Brain microvascular endothelial cell (primary cell): ENCODE measurements at regions not wholly inside any gene's neighbourhood (a gene's known extent, or its start where the extent isn't known, plus 50 kb on each side); places are given as distances from the start of the nearest gene placed in this dataset.
"Not testable (repeated sequence)": the region's sequence is repeated elsewhere in the genome, so short reads cannot be mapped to it uniquely, and the experiment has no call there.

ENCODE experiments used
- DNase-seq: peaks from one replicate; pipeline ENCODE4 v3.0.0-alpha.2; 2020
- H3K27ac ChIP-seq: fragments of 250-450 bp; sonication (Bioruptor Pico); 2 replicates; pipeline ENCODE4 v1.5.1; 2020; ENCODE audit warnings: mild to moderate bottlenecking, moderate library complexity
- H3K27me3 ChIP-seq: fragments of 250-450 bp; sonication (Bioruptor Pico); replicated peaks from 2 replicates; pipeline ENCODE4 v1.5.1; 2020; ENCODE audit warnings: mild to moderate bottlenecking
- H3K36me3 ChIP-seq: fragments of 250-450 bp; sonication (Bioruptor Pico); replicated peaks from 2 replicates; pipeline ENCODE4 v1.5.1; 2020; ENCODE audit warnings: mild to moderate bottlenecking
- H3K4me3 ChIP-seq: 2 replicates; pipeline ENCODE4 v1.5.1; 2011; ENCODE audit warnings: low read depth, mild to moderate bottlenecking, control low read depth, low read length, moderate library complexity
- in situ Hi-C: cut with HindIII; loops from 2 replicates; pipeline ENCODE4 v1.10.0; 2017; ENCODE audit warnings: low sequenced_read_pairs, low pct_ligation_motif_present

GRCh38 chr1:120565396-120565795, 150.6 kb downstream of the NBPF8 start:
- in situ Hi-C loops, H3K36me3 ChIP-seq, H3K27ac ChIP-seq, H3K27me3 ChIP-seq, DNase-seq, H3K4me3 ChIP-seq: not testable (repeated sequence)

GRCh38 chr1:120567620-120568019, 152.8 kb downstream of the NBPF8 start:
- H3K27ac ChIP-seq, in situ Hi-C loops, H3K27me3 ChIP-seq, H3K4me3 ChIP-seq, H3K36me3 ChIP-seq, DNase-seq: not testable (repeated sequence)

- H3K27me3 ChIP-seq, in situ Hi-C loops, H3K36me3 ChIP-seq, DNase-seq, H3K27ac ChIP-seq, H3K4me3 ChIP-seq: not testable (repeated sequence)
Measured at GRCh38 chr1:120575201-120575600, 148.5 kb upstream of the NBPF26 start.

GRCh38 chr1:120582135-120582534, 141.6 kb upstream of the NBPF26 start:
- DNase-seq, H3K27ac ChIP-seq: not testable (repeated sequence)

GRCh38 chr1:120586053-120586452, 137.7 kb upstream of the NBPF26 start:
- H3K36me3 ChIP-seq, in situ Hi-C loops, DNase-seq: not testable (repeated sequence)

More at GRCh38 chr1:120582135-120582534, 141.6 kb upstream of the NBPF26 start:
- H3K4me3 ChIP-seq, H3K27me3 ChIP-seq, H3K36me3 ChIP-seq, in situ Hi-C loops: not testable (repeated sequence)

GRCh38 chr1:120588811-120589210, 134.9 kb upstream of the NBPF26 start:
- in situ Hi-C loops, H3K4me3 ChIP-seq, H3K27me3 ChIP-seq, H3K27ac ChIP-seq, DNase-seq, H3K36me3 ChIP-seq: not testable (repeated sequence)

More at GRCh38 chr1:120586053-120586452, 137.7 kb upstream of the NBPF26 start:
- not testable (repeated sequence) for H3K27me3 ChIP-seq, H3K27ac ChIP-seq, H3K4me3 ChIP-seq

GRCh38 chr1:120591774-120592173, 132.0 kb upstream of the NBPF26 start:
- H3K27me3 ChIP-seq, in situ Hi-C loops, DNase-seq, H3K4me3 ChIP-seq, H3K36me3 ChIP-seq, H3K27ac ChIP-seq: not testable (repeated sequence)

- in situ Hi-C loops, DNase-seq: not testable (repeated sequence)
Measured at GRCh38 chr1:120592943-120593342, 130.8 kb upstream of the NBPF26 start.

GRCh38 chr1:120593648-120594047, 130.1 kb upstream of the NBPF26 start:
- H3K27ac ChIP-seq, DNase-seq, H3K27me3 ChIP-seq, H3K36me3 ChIP-seq, H3K4me3 ChIP-seq, in situ Hi-C loops: not testable (repeated sequence)

More at GRCh38 chr1:120592943-120593342, 130.8 kb upstream of the NBPF26 start:
- H3K27me3 ChIP-seq, H3K36me3 ChIP-seq, H3K4me3 ChIP-seq, H3K27ac ChIP-seq: not testable (repeated sequence)

GRCh38 chr1:120598331-120598951, 125.3 kb upstream of the NBPF26 start:
- DNase-seq, H3K36me3 ChIP-seq, H3K4me3 ChIP-seq, H3K27ac ChIP-seq, in situ Hi-C loops, H3K27me3 ChIP-seq: not testable (repeated sequence)

- in situ Hi-C loops, DNase-seq, H3K4me3 ChIP-seq, H3K27me3 ChIP-seq, H3K36me3 ChIP-seq, H3K27ac ChIP-seq: not testable (repeated sequence)
Measured at GRCh38 chr1:120599511-120599910, 124.2 kb upstream of the NBPF26 start.

- H3K36me3 ChIP-seq, H3K27me3 ChIP-seq, in situ Hi-C loops, H3K27ac ChIP-seq, DNase-seq, H3K4me3 ChIP-seq: not testable (repeated sequence)
Measured at GRCh38 chr1:120600442-120601041, 123.2 kb upstream of the NBPF26 start.

- not testable (repeated sequence) for H3K36me3 ChIP-seq
Measured at GRCh38 chr1:120607882-120608281, 115.9 kb upstream of the NBPF26 start.

GRCh38 chr1:120608314-120609014, 115.3 kb upstream of the NBPF26 start:
- in situ Hi-C loops, DNase-seq, H3K4me3 ChIP-seq, H3K27ac ChIP-seq, H3K36me3 ChIP-seq, H3K27me3 ChIP-seq: not testable (repeated sequence)

More at GRCh38 chr1:120607882-120608281, 115.9 kb upstream of the NBPF26 start:
- DNase-seq, H3K27me3 ChIP-seq, in situ Hi-C loops, H3K4me3 ChIP-seq, H3K27ac ChIP-seq: not testable (repeated sequence)
